ENCODE measurements at regions not wholly inside any gene's neighbourhood (a gene's known extent, or its start where the extent isn't known, plus 50 kb on each side); places are given as distances from the start of the nearest gene placed in this dataset.
A peak's percentile ranks its signal among the peaks of the same experiment; 100 is the strongest.

GRCh38 chr20:52422574-52423336, 231.2 kb upstream of the ZFP64 start:
- Histone ChIP-seq H3K4me1 (ENCODE audit: control extremely low read depth in 1 of 4, control insufficient read depth in 4 of 4, insufficient read depth in 4 of 4, low read length in 3 of 4) (no peaks in the 10 kb centered on the region), H3K27ac (ENCODE audit: insufficient read depth in 1 of 2, low read depth in 1 of 2, low read length in 2 of 2, poor library complexity in 1 of 2, severe bottlenecking in 2 of 2) (no peak overlapping the region), H3K4me3 (ENCODE audit: control insufficient read depth in 1 of 7, extremely low read depth in 1 of 7, insufficient read depth in 4 of 7, low read depth in 2 of 7, low read length in 6 of 7) (no peak overlapping the region), H3K9me3 (ENCODE audit: control extremely low read depth in 1 of 5, control insufficient read depth in 4 of 5, insufficient read depth in 2 of 5, low read depth in 1 of 5, low read length in 4 of 5) (peaks cover 0 to 3% (median 0%) of the 10 kb centered on the region in 5 experiments), H3K36me3 (ENCODE audit: control insufficient read depth in 4 of 4, insufficient read depth in 4 of 4, low read length in 3 of 4) (no peaks in the 10 kb centered on the region), H3K27me3 (replicated peaks in 2 of 5; ENCODE audit: control insufficient read depth in 4 of 5, insufficient read depth in 5 of 5, low read length in 4 of 5) (no peaks in the 10 kb centered on the region)
- POLR2A ChIA-PET, result no interaction called here
- peak in 2 of 3 donors; percentile 19 to 51 for DNase-seq
- CTCF ChIA-PET, result no interaction called here
- WGBS (ENCODE audit: insufficient coverage), result 75% methylated on average over 6 of the region's 6 CpGs

- Histone ChIP-seq H3K4me3 (ENCODE audit: control insufficient read depth in 1 of 7, extremely low read depth in 1 of 7, insufficient read depth in 4 of 7, low read depth in 2 of 7, low read length in 6 of 7) (no peak overlapping the region), H3K4me1 (ENCODE audit: control extremely low read depth in 1 of 4, control insufficient read depth in 4 of 4, insufficient read depth in 4 of 4, low read length in 3 of 4) (no peaks in the 10 kb centered on the region), H3K36me3 (ENCODE audit: control insufficient read depth in 4 of 4, insufficient read depth in 4 of 4, low read length in 3 of 4) (no peaks in the 10 kb centered on the region), H3K27me3 (replicated peaks in 2 of 5; ENCODE audit: control insufficient read depth in 4 of 5, insufficient read depth in 5 of 5, low read length in 4 of 5) (no peaks in the 10 kb centered on the region), H3K27ac (ENCODE audit: insufficient read depth in 1 of 2, low read depth in 1 of 2, low read length in 2 of 2, poor library complexity in 1 of 2, severe bottlenecking in 2 of 2) (no peak overlapping the region), H3K9me3 (ENCODE audit: control extremely low read depth in 1 of 5, control insufficient read depth in 4 of 5, insufficient read depth in 2 of 5, low read depth in 1 of 5, low read length in 4 of 5) (peaks cover 0 to 3% (median 0%) of the 10 kb centered on the region in 5 experiments)
- POLR2A ChIA-PET, result no interaction called here
- CTCF ChIA-PET, result no interaction called here
- no peak for DNase-seq
- WGBS (ENCODE audit: insufficient coverage), result 95% methylated on average over 3 of the region's 3 CpGs
Observed at GRCh38 chr20:52420805-52421204, 229.2 kb upstream of the ZFP64 start.

- Histone ChIP-seq H3K36me3 (ENCODE audit: control insufficient read depth in 4 of 4, insufficient read depth in 4 of 4, low read length in 3 of 4) (no peaks in the 10 kb centered on the region), H3K9me3 (ENCODE audit: control extremely low read depth in 1 of 5, control insufficient read depth in 4 of 5, insufficient read depth in 2 of 5, low read depth in 1 of 5, low read length in 4 of 5) (peaks cover 0 to 3% (median 0%) of the 10 kb centered on the region in 5 experiments), H3K27ac (ENCODE audit: insufficient read depth in 1 of 2, low read depth in 1 of 2, low read length in 2 of 2, poor library complexity in 1 of 2, severe bottlenecking in 2 of 2) (no peak overlapping the region), H3K4me1 (ENCODE audit: control extremely low read depth in 1 of 4, control insufficient read depth in 4 of 4, insufficient read depth in 4 of 4, low read length in 3 of 4) (no peaks in the 10 kb centered on the region), H3K27me3 (replicated peaks in 2 of 5; ENCODE audit: control insufficient read depth in 4 of 5, insufficient read depth in 5 of 5, low read length in 4 of 5) (no peaks in the 10 kb centered on the region), H3K4me3 (ENCODE audit: control insufficient read depth in 1 of 7, extremely low read depth in 1 of 7, insufficient read depth in 4 of 7, low read depth in 2 of 7, low read length in 6 of 7) (no peak overlapping the region)
- no peak for DNase-seq
- ChIA-PET POLR2A (no interaction called here), CTCF (no interaction called here)
- WGBS (ENCODE audit: insufficient coverage), result no CpG with 5 or more reads among the region's 2 CpGs
Observed at GRCh38 chr20:52419205-52419604, 227.6 kb upstream of the ZFP64 start.

GRCh38 chr20:52416953-52417352, 225.4 kb upstream of the ZFP64 start:
- POLR2A ChIA-PET, result no interaction called here
- Histone ChIP-seq H3K4me3 (ENCODE audit: control insufficient read depth in 1 of 7, extremely low read depth in 1 of 7, insufficient read depth in 4 of 7, low read depth in 2 of 7, low read length in 6 of 7) (no peak overlapping the region), H3K9me3 (ENCODE audit: control extremely low read depth in 1 of 5, control insufficient read depth in 4 of 5, insufficient read depth in 2 of 5, low read depth in 1 of 5, low read length in 4 of 5) (peaks cover 0 to 4% (median 2%) of the 10 kb centered on the region in 5 experiments), H3K36me3 (ENCODE audit: control insufficient read depth in 4 of 4, insufficient read depth in 4 of 4, low read length in 3 of 4) (no peaks in the 10 kb centered on the region), H3K27me3 (replicated peaks in 2 of 5; ENCODE audit: control insufficient read depth in 4 of 5, insufficient read depth in 5 of 5, low read length in 4 of 5) (no peaks in the 10 kb centered on the region), H3K4me1 (ENCODE audit: control extremely low read depth in 1 of 4, control insufficient read depth in 4 of 4, insufficient read depth in 4 of 4, low read length in 3 of 4) (no peaks in the 10 kb centered on the region), H3K27ac (ENCODE audit: insufficient read depth in 1 of 2, low read depth in 1 of 2, low read length in 2 of 2, poor library complexity in 1 of 2, severe bottlenecking in 2 of 2) (no peak overlapping the region)
- CTCF ChIA-PET, result no interaction called here
- no peak for DNase-seq
- 86% methylated on average over 1 of the region's 2 CpGs for WGBS (ENCODE audit: insufficient coverage)

GRCh38 chr20:52411611-52412010, 220.0 kb upstream of the ZFP64 start:
- Histone ChIP-seq H3K9me3 (ENCODE audit: control extremely low read depth in 1 of 5, control insufficient read depth in 4 of 5, insufficient read depth in 2 of 5, low read depth in 1 of 5, low read length in 4 of 5) (peaks cover 0 to 4% (median 0%) of the 10 kb centered on the region in 5 experiments), H3K4me1 (ENCODE audit: control extremely low read depth in 1 of 4, control insufficient read depth in 4 of 4, insufficient read depth in 4 of 4, low read length in 3 of 4) (peaks cover 0 to 9% (median 0%) of the 10 kb centered on the region in 4 experiments), H3K36me3 (ENCODE audit: control insufficient read depth in 4 of 4, insufficient read depth in 4 of 4, low read length in 3 of 4) (no peaks in the 10 kb centered on the region), H3K4me3 (ENCODE audit: control insufficient read depth in 1 of 7, extremely low read depth in 1 of 7, insufficient read depth in 4 of 7, low read depth in 2 of 7, low read length in 6 of 7) (no peak overlapping the region), H3K27me3 (replicated peaks in 2 of 5; ENCODE audit: control insufficient read depth in 4 of 5, insufficient read depth in 5 of 5, low read length in 4 of 5) (no peaks in the 10 kb centered on the region), H3K27ac (ENCODE audit: insufficient read depth in 1 of 2, low read depth in 1 of 2, low read length in 2 of 2, poor library complexity in 1 of 2, severe bottlenecking in 2 of 2) (no peak overlapping the region)
- POLR2A ChIA-PET, result no interaction called here
- DNase-seq, result no peak
- WGBS (ENCODE audit: insufficient coverage), result 100% methylated on average over 1 of the region's 1 CpG
- CTCF ChIA-PET, result interaction anchor here (1.4 kb wide), 1 partner anchor 11 kb away, joined by 3 read pairs; no protein-coding TSS in a partner anchor

- Histone ChIP-seq H3K4me1 (ENCODE audit: control extremely low read depth in 1 of 4, control insufficient read depth in 4 of 4, insufficient read depth in 4 of 4, low read length in 3 of 4) (peaks cover 0 to 10% (median 0%) of the 10 kb centered on the region in 4 experiments), H3K27me3 (replicated peaks in 2 of 5; ENCODE audit: control insufficient read depth in 4 of 5, insufficient read depth in 5 of 5, low read length in 4 of 5) (no peaks in the 10 kb centered on the region), H3K9me3 (ENCODE audit: control extremely low read depth in 1 of 5, control insufficient read depth in 4 of 5, insufficient read depth in 2 of 5, low read depth in 1 of 5, low read length in 4 of 5) (peaks cover 0 to 4% (median 0%) of the 10 kb centered on the region in 5 experiments), H3K27ac (ENCODE audit: insufficient read depth in 1 of 2, low read depth in 1 of 2, low read length in 2 of 2, poor library complexity in 1 of 2, severe bottlenecking in 2 of 2) (no peak overlapping the region), H3K4me3 (ENCODE audit: control insufficient read depth in 1 of 7, extremely low read depth in 1 of 7, insufficient read depth in 4 of 7, low read depth in 2 of 7, low read length in 6 of 7) (no peak overlapping the region), H3K36me3 (ENCODE audit: control insufficient read depth in 4 of 4, insufficient read depth in 4 of 4, low read length in 3 of 4) (no peaks in the 10 kb centered on the region)
- CTCF ChIA-PET, result interaction anchor here (1.4 kb wide), 1 partner anchor 10 kb away, joined by 3 read pairs; no protein-coding TSS in a partner anchor
- DNase-seq, result peak in 1 of 3 donors; percentile 14
- POLR2A ChIA-PET, result no interaction called here
- WGBS (ENCODE audit: insufficient coverage), result 75% methylated on average over 9 of the region's 11 CpGs
Observed at GRCh38 chr20:52410731-52411234, 219.2 kb upstream of the ZFP64 start.

- POLR2A ChIA-PET, result no interaction called here
Observed at GRCh38 chr20:52410182-52410647, 218.6 kb upstream of the ZFP64 start.

More at GRCh38 chr20:52410182-52410647, 218.6 kb upstream of the ZFP64 start:
- peaks cover 0 to 13% (median 0%) of the 10 kb centered on the region in 4 experiments for H3K4me1 ChIP-seq (ENCODE audit: control extremely low read depth in 1 of 4, control insufficient read depth in 4 of 4, insufficient read depth in 4 of 4, low read length in 3 of 4)
- no peaks in the 10 kb centered on the region for H3K36me3 ChIP-seq (ENCODE audit: control insufficient read depth in 4 of 4, insufficient read depth in 4 of 4, low read length in 3 of 4)
- H3K4me3 ChIP-seq (ENCODE audit: control insufficient read depth in 1 of 7, extremely low read depth in 1 of 7, insufficient read depth in 4 of 7, low read depth in 2 of 7, low read length in 6 of 7), result no peak overlapping the region
- peak in 2 of 3 donors; percentile 50 to 84 for DNase-seq
- H3K27ac ChIP-seq (ENCODE audit: insufficient read depth in 1 of 2, low read depth in 1 of 2, low read length in 2 of 2, poor library complexity in 1 of 2, severe bottlenecking in 2 of 2), result no peak overlapping the region
- H3K9me3 ChIP-seq (ENCODE audit: control extremely low read depth in 1 of 5, control insufficient read depth in 4 of 5, insufficient read depth in 2 of 5, low read depth in 1 of 5, low read length in 4 of 5), result peaks cover 0 to 4% (median 0%) of the 10 kb centered on the region in 5 experiments
- CTCF ChIA-PET, result no interaction called here
- H3K27me3 ChIP-seq (replicated peaks in 2 of 5; ENCODE audit: control insufficient read depth in 4 of 5, insufficient read depth in 5 of 5, low read length in 4 of 5), result no peaks in the 10 kb centered on the region
- 40% methylated on average over 8 of the region's 11 CpGs for WGBS (ENCODE audit: insufficient coverage)
